Bone marrow (tissue), 2 donors: ENCODE measurements at regions not wholly inside any gene's neighbourhood (a gene's known extent, or its start where the extent isn't known, plus 50 kb on each side); places are given as distances from the start of the nearest gene placed in this dataset.

ENCODE experiments used
- DNase-seq, 2 donors: peaks; one replicate each; lab custom pipeline; 2025; lab: John Stamatoyannopoulos, UW

DNA sequence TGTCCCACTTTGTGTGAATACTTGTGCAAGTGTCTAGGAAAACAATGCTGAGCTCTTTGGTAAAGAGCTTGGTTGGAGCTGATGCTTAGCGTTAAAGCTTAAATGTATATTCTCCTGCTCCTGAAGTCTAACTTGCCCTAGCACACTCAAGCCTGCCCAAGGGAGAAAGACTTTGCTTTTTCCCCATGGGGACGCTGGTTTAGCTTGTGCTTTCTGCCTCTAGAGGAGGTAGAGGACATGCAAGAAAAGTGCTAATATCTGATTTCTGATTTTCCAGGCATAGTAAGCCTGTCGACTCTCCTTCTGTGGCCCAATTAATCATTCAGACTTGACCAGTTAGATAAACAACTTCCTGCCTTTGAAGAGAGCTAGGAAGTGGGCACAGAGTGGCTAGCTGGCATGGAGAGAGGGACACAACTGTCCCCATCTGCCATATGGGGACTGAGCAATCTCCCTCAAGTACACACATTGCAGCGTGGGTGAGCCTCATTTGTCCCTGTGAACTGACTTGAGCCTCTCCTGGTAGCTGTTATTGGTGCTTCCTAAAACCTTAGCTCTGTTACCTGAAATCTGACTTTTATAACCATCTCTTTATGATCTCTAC, 348.4 kb downstream of the BRINP1 start:
- DNase-seq, result no peak

GRCh38 chr9:119026120-119026519, 343.1 kb downstream of the BRINP1 start:
- no peak for DNase-seq

GRCh38 chr9:119027901-119028699, 341.1 kb downstream of the BRINP1 start:
- DNase-seq, result no peak

- DNase-seq, result no peak
Observed at GRCh38 chr9:119029886-119030285, 339.3 kb downstream of the BRINP1 start.

GRCh38 chr9:119033596-119033995, 335.6 kb downstream of the BRINP1 start:
- DNase-seq, result no peak

- DNase-seq, result no peak
Observed at GRCh38 chr9:119036969-119037368, 332.3 kb downstream of the BRINP1 start.

DNA sequence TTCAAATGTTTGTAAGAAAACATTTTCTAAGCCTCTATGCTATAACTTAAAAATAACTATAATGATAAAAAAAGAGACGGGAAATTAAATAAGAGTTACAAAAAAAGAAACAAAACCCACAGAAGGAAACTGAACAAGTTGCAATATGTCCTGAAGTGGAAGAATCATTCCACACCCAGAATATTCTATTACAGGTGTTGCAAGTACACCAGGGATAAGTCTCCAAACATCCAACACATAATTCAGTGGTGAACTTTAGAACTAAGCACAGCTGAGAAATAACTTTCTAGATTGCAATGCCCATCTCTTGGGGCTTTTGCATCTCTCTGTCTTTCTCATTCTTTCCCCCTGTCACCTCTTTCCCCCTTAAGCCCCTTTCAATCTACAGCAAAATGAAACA, 325.2 kb downstream of the BRINP1 start:
- DNase-seq, result no peak

DNA sequence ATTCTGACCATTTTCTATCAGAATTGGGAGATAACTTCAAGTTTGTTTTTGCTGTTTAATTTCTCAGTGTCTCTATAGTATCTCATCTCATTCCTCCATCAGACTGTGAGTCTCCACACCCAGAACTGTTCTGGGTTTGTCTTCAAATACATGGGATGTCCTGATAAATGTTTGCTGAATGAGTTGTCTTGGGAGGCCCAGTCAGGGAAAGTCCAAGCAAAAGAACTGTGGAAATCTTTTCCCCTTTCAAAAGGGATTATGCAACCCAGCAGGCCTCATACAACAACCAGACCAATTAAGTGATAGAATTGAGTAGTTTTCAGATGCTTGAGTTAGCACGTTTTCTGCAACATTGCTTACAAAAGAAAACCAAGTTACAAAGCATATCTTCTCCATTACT, 324.4 kb downstream of the BRINP1 start:
- DNase-seq, result no peak

- DNase-seq, result no peak
Observed at GRCh38 chr9:119047513-119048307, 321.5 kb downstream of the BRINP1 start.

DNA sequence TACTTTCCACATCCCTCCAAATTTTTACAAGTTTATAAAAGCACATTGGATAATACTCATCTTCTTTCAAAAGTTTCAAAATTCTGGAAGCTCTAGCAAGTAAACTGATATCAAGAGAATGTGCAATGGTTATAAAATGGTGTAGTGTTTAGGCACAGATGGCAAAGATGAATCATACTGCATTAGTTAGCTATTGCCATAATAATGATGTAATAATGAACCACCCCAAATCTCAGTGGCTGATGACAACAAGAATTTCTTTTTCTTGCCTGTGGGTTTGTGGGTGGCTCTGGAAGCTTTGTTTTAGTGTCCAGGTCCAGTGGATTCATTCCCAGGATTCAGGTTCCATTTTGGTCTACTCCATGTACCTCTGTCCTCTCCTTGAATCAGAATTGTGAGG, 319.0 kb downstream of the BRINP1 start:
- DNase-seq, result no peak

- DNase-seq, result no peak
Observed at GRCh38 chr9:119052339-119053030, 316.8 kb downstream of the BRINP1 start.

DNA sequence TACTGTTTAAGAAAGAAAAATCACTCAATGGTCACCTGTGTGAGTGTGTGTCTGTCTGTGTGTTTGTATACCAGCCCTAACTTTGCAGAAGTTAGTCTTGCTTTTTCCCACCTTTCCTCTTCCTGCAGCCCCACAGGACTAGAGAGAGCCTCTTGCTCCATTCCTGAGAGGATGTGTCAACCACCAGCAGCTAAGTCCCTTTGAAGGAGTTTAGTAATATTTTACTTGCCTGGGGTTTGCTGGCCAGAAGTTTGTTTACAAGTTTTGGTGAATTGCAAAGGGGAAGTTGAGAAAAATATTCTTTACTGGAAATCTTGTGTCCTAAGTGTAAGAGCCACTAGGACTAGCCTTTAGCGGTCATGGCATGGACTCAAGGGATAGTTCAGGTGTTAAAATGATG, 316.2 kb downstream of the BRINP1 start:
- DNase-seq, result no peak

- no peak for DNase-seq
Observed at GRCh38 chr9:119060629-119061385, 308.4 kb downstream of the BRINP1 start.

- DNase-seq, result no peak
Observed at GRCh38 chr9:119071636-119072035, 297.6 kb downstream of the BRINP1 start.

- no peak for DNase-seq
Observed at GRCh38 chr9:119074017-119074416, 295.2 kb downstream of the BRINP1 start.

- no peak for DNase-seq
Observed at GRCh38 chr9:119078015-119078414, 291.2 kb downstream of the BRINP1 start.

DNA sequence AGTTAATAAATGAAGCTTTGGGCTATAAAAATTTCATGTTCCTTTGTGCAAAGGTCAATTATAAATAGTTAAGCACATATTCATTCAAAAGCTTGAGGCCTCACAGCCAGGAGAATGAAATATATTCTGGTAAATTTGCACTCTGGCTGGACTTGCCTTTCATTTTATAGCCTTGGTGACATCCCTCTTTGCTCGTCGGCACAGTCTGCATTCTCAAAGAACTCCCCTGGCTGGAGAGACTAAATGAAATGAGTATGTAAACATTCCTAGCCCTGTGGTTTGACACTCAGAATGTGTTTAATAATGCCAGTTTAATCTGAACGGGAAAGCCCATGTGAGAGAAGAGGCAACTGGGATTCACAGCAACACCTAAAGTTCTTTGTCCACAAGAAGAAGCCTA, 285.6 kb downstream of the BRINP1 start:
- DNase-seq, result no peak

DNA sequence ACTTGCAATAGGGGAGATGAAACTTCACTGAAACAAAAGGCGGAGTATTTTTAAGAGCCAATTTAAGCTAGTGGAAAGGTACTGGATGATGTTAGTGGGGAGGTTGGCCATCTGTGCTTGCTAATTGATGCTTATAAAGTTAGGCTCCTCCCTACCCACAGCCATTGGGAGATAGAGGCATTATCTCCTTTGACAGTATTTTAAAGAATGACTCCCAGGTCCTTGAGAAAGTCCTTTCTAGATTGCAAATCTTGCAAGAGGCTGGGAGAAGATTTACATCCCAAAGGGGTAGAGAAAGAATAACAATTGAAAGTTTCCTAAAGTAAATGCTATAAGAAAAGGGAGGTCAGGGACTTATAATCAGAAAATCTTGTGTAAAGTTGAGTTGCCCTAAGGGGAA, 282.6 kb downstream of the BRINP1 start:
- DNase-seq, result no peak

DNA sequence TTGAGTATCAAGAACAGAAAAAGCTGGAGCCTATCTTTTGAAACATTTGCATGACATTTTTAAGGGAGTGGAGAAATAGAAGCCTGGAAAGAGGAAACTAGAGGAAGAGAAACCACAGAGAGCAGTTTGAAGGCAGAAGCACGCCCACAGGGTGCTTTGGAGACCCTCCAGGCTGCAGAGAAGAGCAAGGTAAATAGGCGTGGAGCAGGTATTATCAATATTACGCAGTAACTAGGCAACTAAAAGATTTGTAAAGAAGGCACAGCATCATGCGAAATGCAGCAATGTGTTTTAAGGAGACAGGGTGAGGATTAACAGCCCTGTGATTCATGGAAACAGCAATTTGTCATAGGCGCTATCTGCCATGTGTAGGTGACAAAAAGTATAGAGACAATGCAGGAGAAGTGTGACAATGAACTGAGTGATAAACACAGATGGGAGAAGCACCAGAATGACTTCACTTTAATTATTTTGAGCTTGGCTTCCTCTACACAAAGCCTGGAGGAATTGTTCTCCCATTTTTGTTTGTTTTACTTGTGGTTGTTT, 281.2 kb downstream of the BRINP1 start:
- no peak for DNase-seq

- DNase-seq, result no peak
Observed at GRCh38 chr9:119091074-119091473, 278.2 kb downstream of the BRINP1 start.

DNA sequence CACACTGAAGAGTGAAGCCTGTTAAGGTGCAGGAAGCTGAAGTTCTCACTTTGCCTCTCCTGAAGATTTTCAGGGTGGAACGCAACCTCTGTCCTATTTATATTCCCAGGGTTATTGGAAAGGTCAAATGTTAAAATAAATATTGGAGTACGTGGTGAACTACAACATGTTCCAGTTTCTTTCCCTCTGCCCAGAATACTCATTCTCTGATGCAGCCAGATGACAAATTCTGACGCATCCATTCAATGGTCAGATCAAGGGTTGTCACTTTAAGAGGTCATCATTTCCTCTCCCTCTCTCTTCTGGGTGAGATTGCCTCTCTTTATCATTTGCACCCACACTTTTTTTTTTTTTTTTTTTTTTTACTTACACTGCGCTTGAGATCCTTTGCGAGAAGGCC, 277.1 kb downstream of the BRINP1 start:
- DNase-seq, result no peak
